ENCODE measurements at regions not wholly inside any gene's neighbourhood (a gene's known extent, or its start where the extent isn't known, plus 50 kb on each side); places are given as distances from the start of the nearest gene placed in this dataset.
"Not testable (repeated sequence)": the region's sequence is repeated elsewhere in the genome, so short reads cannot be mapped to it uniquely, and the experiment has no call there.

GRCh38 chr3:135412475-135412874, 553.1 kb upstream of the PPP2R3A start:
- DNase-seq = no peak

GRCh38 chr3:135416182-135416581, 549.3 kb upstream of the PPP2R3A start:
- no peak for DNase-seq

- no peak for DNase-seq
Measured at GRCh38 chr3:135419155-135419554, 546.4 kb upstream of the PPP2R3A start.

- DNase-seq = no peak
Measured at GRCh38 chr3:135426508-135426907, 539.0 kb upstream of the PPP2R3A start.

- DNase-seq = no peak
Measured at GRCh38 chr3:135432402-135432801, 533.1 kb upstream of the PPP2R3A start.

- not testable (repeated sequence) for DNase-seq
Measured at GRCh38 chr3:135438889-135439597, 526.5 kb upstream of the PPP2R3A start.

GRCh38 chr3:135439632-135440031, 525.9 kb upstream of the PPP2R3A start:
- DNase-seq = not testable (repeated sequence)

- DNase-seq = no peak
Measured at GRCh38 chr3:135440233-135440632, 525.3 kb upstream of the PPP2R3A start.

- DNase-seq = no peak
Measured at GRCh38 chr3:135440746-135441145, 524.8 kb upstream of the PPP2R3A start.

- DNase-seq = no peak
Measured at GRCh38 chr3:135444058-135444457, 521.5 kb upstream of the PPP2R3A start.

- DNase-seq = no peak
Measured at GRCh38 chr3:135447483-135447882, 518.0 kb upstream of the PPP2R3A start.

- DNase-seq = no peak
Measured at GRCh38 chr3:135448520-135448919, 517.0 kb upstream of the PPP2R3A start.

GRCh38 chr3:135449046-135449445, 516.5 kb upstream of the PPP2R3A start:
- DNase-seq = no peak

- DNase-seq = no peak
Measured at GRCh38 chr3:135451037-135451785, 514.3 kb upstream of the PPP2R3A start.

GRCh38 chr3:135452881-135453280, 512.6 kb upstream of the PPP2R3A start:
- no peak for DNase-seq

GRCh38 chr3:135453326-135453725, 512.2 kb upstream of the PPP2R3A start:
- no peak for DNase-seq

GRCh38 chr3:135454890-135455289, 510.6 kb upstream of the PPP2R3A start:
- DNase-seq = no peak

GRCh38 chr3:135456108-135456790, 509.3 kb upstream of the PPP2R3A start:
- DNase-seq = no peak

GRCh38 chr3:135458541-135459322, 506.8 kb upstream of the PPP2R3A start:
- DNase-seq = no peak

GRCh38 chr3:135460273-135460672, 505.3 kb upstream of the PPP2R3A start:
- no peak for DNase-seq

- DNase-seq = no peak
Measured at GRCh38 chr3:135471911-135472310, 493.6 kb upstream of the PPP2R3A start.

- DNase-seq = no peak
Measured at GRCh38 chr3:135473449-135473848, 492.1 kb upstream of the PPP2R3A start.

- no peak for DNase-seq
Measured at GRCh38 chr3:135487261-135487660, 478.3 kb upstream of the PPP2R3A start.
